Peyer's patch (tissue), 4 donors: ENCODE measurements at regions not wholly inside any gene's neighbourhood (a gene's known extent, or its start where the extent isn't known, plus 50 kb on each side); places are given as distances from the start of the nearest gene placed in this dataset.

ENCODE experiments used
- DNase-seq, 3 donors: peaks; one replicate each; pipeline ENCODE4 v3.0.0-alpha.2; 2017 to 2019
- H3K27ac ChIP-seq, 4 donors: fragments of 200-600 bp; sonication (generic); one replicate each; pipeline ENCODE4 v1.5.1; 2016 to 2019
- H3K27me3 ChIP-seq, 2 donors: fragments of 200-600 bp; sonication (generic); one replicate each; pipeline ENCODE4 v1.5.1; 2019
- H3K36me3 ChIP-seq, 3 donors: fragments of 200-600 bp; sonication (generic); one replicate each; pipeline ENCODE4 v1.5.1; 2016 to 2019
- H3K4me1 ChIP-seq, 4 donors: fragments of 200-600 bp; sonication (generic); one replicate each; pipeline ENCODE4 v1.5.1; 2016 to 2019
- H3K4me3 ChIP-seq, 4 donors: fragments of 200-600 bp; sonication (generic); 1 replicate in 3 of 4; 2 replicates in 1 of 4; pipeline ENCODE4 v1.5.1; 2016 to 2019; ENCODE audit warnings: mild to moderate bottlenecking in 1 of 4
- H3K9me3 ChIP-seq, 4 donors: fragments of 200-600 bp; sonication (generic); one replicate each; pipeline ENCODE4 v1.5.1; 2016 to 2019; ENCODE audit warnings: mild to moderate bottlenecking in 1 of 4
- POLR2A ChIP-seq, 2 donors: fragments of 450-650 bp; IDR thresholded peaks; one replicate each; pipeline ENCODE4 v1.5.1; 2017; ENCODE audit warnings: antibody characterized with exemption in 2 of 2, mild to moderate bottlenecking in 2 of 2, moderate library complexity in 2 of 2
- TF ChIP-seq, protein P1 (sequence below), 6 experiments: fragments of 450-650 bp in 4 of 6; fragments of 200-600 bp in 2 of 6; sonication (generic) in 1 of 6; IDR thresholded peaks; one replicate each; pipeline ENCODE4 v1.5.1; 2017 to 2019; ENCODE audit warnings: antibody characterized with exemption in 6 of 6, mild to moderate bottlenecking in 3 of 6, moderate library complexity in 1 of 6

DNA sequence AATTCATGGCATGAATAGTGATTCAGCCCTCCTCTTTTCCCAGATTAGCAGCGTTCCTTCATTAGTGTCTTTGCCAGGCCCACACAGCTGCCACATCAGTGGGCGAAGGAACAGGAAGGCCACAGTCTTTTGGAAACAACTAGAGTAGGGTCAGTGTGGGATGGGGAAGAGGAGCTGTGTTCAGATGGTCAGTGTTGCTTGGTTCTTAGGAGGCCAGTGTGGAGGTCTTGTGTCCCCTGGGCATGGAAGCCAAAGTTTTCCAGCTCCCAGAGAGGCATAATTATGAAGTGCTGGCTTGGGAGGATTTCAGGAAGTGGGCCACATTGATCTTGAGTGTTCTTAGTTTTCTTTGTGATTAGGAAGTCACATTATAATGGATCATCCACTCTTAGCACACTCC lies 269.6 kb downstream of the PSAT1 start:
- Histone ChIP-seq H3K9me3 (no peaks in the 10 kb centered on the region), H3K4me3 (no peak overlapping the region), H3K4me1 (no peaks in the 10 kb centered on the region), H3K36me3 (no peaks in the 10 kb centered on the region), H3K27me3 (no peaks in the 10 kb centered on the region), H3K27ac (no peak overlapping the region)
- DNase-seq: no peak
- TF ChIP-seq POLR2A (IDR thresholded peaks at IDR 0.05): no peak
- TF ChIP-seq, protein P1, sequence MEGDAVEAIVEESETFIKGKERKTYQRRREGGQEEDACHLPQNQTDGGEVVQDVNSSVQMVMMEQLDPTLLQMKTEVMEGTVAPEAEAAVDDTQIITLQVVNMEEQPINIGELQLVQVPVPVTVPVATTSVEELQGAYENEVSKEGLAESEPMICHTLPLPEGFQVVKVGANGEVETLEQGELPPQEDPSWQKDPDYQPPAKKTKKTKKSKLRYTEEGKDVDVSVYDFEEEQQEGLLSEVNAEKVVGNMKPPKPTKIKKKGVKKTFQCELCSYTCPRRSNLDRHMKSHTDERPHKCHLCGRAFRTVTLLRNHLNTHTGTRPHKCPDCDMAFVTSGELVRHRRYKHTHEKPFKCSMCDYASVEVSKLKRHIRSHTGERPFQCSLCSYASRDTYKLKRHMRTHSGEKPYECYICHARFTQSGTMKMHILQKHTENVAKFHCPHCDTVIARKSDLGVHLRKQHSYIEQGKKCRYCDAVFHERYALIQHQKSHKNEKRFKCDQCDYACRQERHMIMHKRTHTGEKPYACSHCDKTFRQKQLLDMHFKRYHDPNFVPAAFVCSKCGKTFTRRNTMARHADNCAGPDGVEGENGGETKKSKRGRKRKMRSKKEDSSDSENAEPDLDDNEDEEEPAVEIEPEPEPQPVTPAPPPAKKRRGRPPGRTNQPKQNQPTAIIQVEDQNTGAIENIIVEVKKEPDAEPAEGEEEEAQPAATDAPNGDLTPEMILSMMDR (IDR thresholded peaks at IDR 0.05): no peak

DNA sequence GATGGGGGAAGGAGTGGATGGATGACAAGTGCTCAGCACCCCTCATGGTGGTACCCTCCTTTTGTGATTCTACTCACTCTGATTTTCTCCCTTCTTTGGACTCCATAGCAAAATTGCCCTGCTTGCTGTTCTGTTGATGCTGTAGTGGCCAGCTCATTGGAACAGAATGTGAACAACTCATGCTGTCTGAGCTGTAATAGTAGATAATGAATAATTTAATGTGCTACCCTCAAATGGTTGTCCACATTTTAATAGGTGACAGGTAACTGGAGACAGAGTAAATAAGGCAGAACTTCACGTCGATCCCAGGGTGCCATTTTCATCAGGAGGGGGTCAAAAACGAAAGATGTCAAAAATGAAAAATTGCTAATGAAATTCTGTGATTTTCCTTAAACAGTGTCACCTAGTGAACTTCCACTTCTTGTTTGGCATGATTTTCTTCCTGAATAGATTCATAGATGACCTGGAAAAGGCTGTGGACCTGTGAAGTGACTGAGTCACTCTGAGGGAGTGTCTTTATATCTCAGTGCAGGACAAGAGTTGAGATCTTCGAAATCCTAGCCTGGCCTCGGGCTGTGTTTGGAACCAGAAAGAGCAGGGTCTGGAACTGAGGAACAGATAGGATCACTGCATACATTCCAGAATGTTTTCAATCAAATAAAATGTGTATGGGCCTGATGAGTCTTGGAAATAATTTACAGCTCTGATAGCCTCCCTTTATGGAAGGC lies 270.2 kb downstream of the PSAT1 start:
- Histone ChIP-seq H3K27me3 (no peaks in the 10 kb centered on the region), H3K4me3 (no peak overlapping the region), H3K4me1 (no peaks in the 10 kb centered on the region), H3K9me3 (no peaks in the 10 kb centered on the region), H3K36me3 (no peaks in the 10 kb centered on the region), H3K27ac (no peak overlapping the region)
- DNase-seq: no peak
- TF ChIP-seq, protein P1 (IDR thresholded peaks at IDR 0.05): no peak

DNA sequence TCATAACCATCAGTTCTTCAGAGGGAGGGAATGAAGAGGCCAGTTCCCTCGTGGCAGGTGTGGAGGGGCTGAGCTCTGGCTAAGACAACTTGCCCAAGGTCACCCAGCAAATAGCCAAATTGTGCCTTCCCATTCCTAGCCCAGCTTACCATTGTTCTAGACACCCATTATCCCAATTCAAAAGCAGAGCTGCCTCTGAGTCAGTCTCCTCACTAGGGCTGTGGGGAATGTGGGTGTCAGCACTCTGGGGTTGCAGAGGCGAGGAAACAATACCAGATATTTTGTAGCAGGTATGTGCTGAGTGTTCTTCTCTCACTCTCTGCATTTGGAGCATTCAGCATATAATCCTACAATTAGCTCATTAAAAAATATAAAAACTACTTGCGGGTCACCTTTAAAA lies 270.8 kb downstream of the PSAT1 start:
- no peaks in the 10 kb centered on the region for H3K27me3 ChIP-seq
- no peaks in the 10 kb centered on the region for H3K4me1 ChIP-seq
- H3K9me3 ChIP-seq: no peaks in the 10 kb centered on the region
- TF ChIP-seq, protein P1 (IDR thresholded peaks at IDR 0.05): no peak
- no peak for TF ChIP-seq POLR2A (IDR thresholded peaks at IDR 0.05)
- H3K36me3 ChIP-seq: no peaks in the 10 kb centered on the region
- no peak for DNase-seq
- H3K27ac ChIP-seq: no peak overlapping the region
- H3K4me3 ChIP-seq: no peak overlapping the region

DNA sequence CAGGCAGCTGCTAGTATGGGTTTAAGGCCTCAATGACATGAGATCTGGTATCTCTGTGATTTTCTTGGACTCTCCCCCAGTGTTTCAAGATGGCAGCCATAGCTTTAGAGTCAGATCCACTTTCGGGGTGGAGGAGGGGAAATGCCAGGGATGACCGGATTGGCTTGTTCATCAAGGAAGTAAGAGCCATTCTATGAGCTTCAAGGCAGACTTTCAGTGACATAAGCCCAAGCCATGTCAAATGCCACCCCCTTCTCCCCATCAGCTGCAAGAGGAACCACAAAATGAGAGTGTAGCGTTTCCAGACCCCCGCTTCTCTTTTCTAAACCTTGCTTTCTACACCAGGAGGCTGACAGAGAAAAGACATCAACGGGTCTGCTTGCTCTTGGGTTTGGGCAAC lies 271.8 kb downstream of the PSAT1 start:
- no peak overlapping the region for H3K4me3 ChIP-seq
- H3K27me3 ChIP-seq: no peaks in the 10 kb centered on the region
- no peak for DNase-seq
- no peak overlapping the region for H3K27ac ChIP-seq
- no peaks in the 10 kb centered on the region for H3K9me3 ChIP-seq
- TF ChIP-seq, protein P1 (IDR thresholded peaks at IDR 0.05): no peak
- no peak for TF ChIP-seq POLR2A (IDR thresholded peaks at IDR 0.05)
- H3K4me1 ChIP-seq: no peaks in the 10 kb centered on the region
- H3K36me3 ChIP-seq: no peaks in the 10 kb centered on the region

DNA sequence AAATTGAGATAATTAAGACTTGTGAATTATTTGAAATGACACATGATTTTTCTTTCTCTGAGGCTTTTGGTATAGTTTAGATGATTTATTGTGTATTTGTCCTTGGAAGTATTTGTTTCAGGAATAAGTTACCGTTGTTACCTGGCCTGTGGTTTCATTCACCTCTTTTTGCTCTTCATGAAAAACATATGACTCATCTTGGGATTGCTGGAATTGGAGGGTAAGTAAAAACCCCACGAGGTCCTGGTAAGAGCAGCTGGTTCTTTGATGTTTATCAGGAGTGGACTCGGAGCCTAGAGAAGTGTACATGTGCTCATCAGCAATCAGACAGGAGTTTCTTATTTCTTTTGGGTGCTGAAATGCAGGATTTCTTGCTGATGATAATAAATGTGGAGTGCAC lies 275.3 kb downstream of the PSAT1 start:
- DNase-seq: no peak
- no peak for TF ChIP-seq POLR2A (IDR thresholded peaks at IDR 0.05)
- TF ChIP-seq, protein P1 (IDR thresholded peaks at IDR 0.05): no peak
- Histone ChIP-seq H3K4me3 (no peak overlapping the region), H3K36me3 (no peaks in the 10 kb centered on the region), H3K4me1 (no peaks in the 10 kb centered on the region), H3K27ac (no peak overlapping the region), H3K27me3 (no peaks in the 10 kb centered on the region), H3K9me3 (no peaks in the 10 kb centered on the region)

DNA sequence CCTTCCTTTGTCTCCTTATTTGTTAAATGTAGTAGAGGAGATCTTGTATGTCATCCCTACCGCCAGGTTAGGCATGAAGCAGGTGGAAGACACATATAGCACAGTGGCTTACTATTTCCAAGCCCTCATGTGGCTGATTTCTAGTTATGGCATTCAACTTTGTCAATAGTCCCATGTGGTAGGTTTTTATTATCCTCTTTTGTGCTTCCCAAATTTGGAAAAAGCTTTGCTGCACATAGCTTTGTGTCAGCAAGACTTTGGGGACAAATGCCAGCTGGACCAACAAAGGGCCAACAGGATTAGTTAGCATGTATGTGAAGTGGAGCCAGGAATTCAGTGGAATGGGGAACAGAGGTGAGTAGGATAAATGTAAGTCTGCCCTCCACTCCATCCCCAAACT lies 276.3 kb downstream of the PSAT1 start:
- Histone ChIP-seq H3K27me3 (no peaks in the 10 kb centered on the region), H3K27ac (no peak overlapping the region), H3K36me3 (no peaks in the 10 kb centered on the region), H3K4me1 (no peaks in the 10 kb centered on the region), H3K4me3 (no peak overlapping the region), H3K9me3 (no peaks in the 10 kb centered on the region)
- no peak for TF ChIP-seq POLR2A (IDR thresholded peaks at IDR 0.05)
- TF ChIP-seq, protein P1 (IDR thresholded peaks at IDR 0.05): no peak
- no peak for DNase-seq
